B cell (primary cell): ENCODE measurements at regions not wholly inside any gene's neighbourhood (a gene's known extent, or its start where the extent isn't known, plus 50 kb on each side); places are given as distances from the start of the nearest gene placed in this dataset.

Experiments used
- ATAC-seq: fragments of 200-7000 bp; cut with Tn5 transposase; one replicate; pipeline ENCODE4 v1.10.0; 2021; ENCODE audit warnings: low read depth, mild to moderate bottlenecking, moderate number of reproducible peaks, moderate library complexity
- CTCF ChIA-PET: fragments of 350-600 bp; sonication (Branson Sonifier 250); formaldehyde crosslinking; loops from one replicate; lab custom pipeline; 2021; ENCODE audit warnings: antibody characterized with exemption, inconsistent platforms; lab: Charles Lee
- POLR2A ChIA-PET: fragments of 350-600 bp; sonication (Branson Sonifier 250); formaldehyde crosslinking; loops from one replicate; lab custom pipeline; 2021; ENCODE audit warnings: antibody characterized with exemption; lab: Charles Lee
- DNase-seq: peaks from one replicate; pipeline ENCODE4 v3.0.0; 2013
- H2AFZ ChIP-seq: 2 replicates; pipeline ENCODE4 v1.6.1; 2012; ENCODE audit warnings: mild to moderate bottlenecking, low read depth, low read length; ENCODE audit not compliant: insufficient read depth, poor library complexity, severe bottlenecking
- H3K27ac ChIP-seq, 2 donors: 1 replicate in 1 of 2; 2 replicates in 1 of 2; pipeline ENCODE4 v1.5.1; 2012 to 2013; ENCODE audit warnings: low read length in 2 of 2, mild to moderate bottlenecking in 2 of 2, moderate library complexity in 1 of 2
- H3K27me3 ChIP-seq, 4 experiments: fragments of 200-600 bp in 1 of 4; sonication (generic) in 1 of 4; replicated peaks in 1 of 4; 1 replicate in 2 of 4; 2 replicates in 2 of 4; pipeline versions ENCODE4 v1.6.1 to v1.7.0; 2013 to 2016; ENCODE audit warnings: low read length in 3 of 4, mild to moderate bottlenecking in 2 of 4, mixed read lengths in 1 of 4, moderate library complexity in 1 of 4; ENCODE audit not compliant: insufficient read depth in 4 of 4, control insufficient read depth in 3 of 4; ENCODE audit errors: control extremely low read depth in 1 of 4
- H3K36me3 ChIP-seq, 2 experiments: replicated peaks in 1 of 2; 1 replicate in 1 of 2; 2 replicates in 1 of 2; pipeline versions ENCODE4 v1.6.1 to v1.7.1; 2013; ENCODE audit warnings: low read length in 1 of 2; ENCODE audit not compliant: insufficient read depth in 2 of 2, control insufficient read depth in 1 of 2; ENCODE audit errors: control extremely low read depth in 1 of 2, extremely low read depth in 1 of 2
- H3K4me1 ChIP-seq, 2 donors: fragments of 200-600 bp in 1 of 2; sonication (generic) in 1 of 2; 1 replicate in 1 of 2; 2 replicates in 1 of 2; pipeline versions ENCODE4 v1.5.1 to v1.6.1; 2013 to 2017; ENCODE audit warnings: low read length in 2 of 2; ENCODE audit not compliant: control insufficient read depth in 2 of 2, insufficient read depth in 2 of 2
- H3K4me2 ChIP-seq: replicated peaks from 2 replicates; pipeline ENCODE3; 2012; ENCODE audit warnings: mild to moderate bottlenecking, low read depth, low read length; ENCODE audit not compliant: poor library complexity, severe bottlenecking
- H3K4me3 ChIP-seq, 5 experiments: fragments of 200-600 bp in 1 of 5; sonication (generic) in 1 of 5; 1 replicate in 3 of 5; 2 replicates in 2 of 5; pipeline versions ENCODE4 v1.5.1 to v1.7.0; 2011 to 2016; ENCODE audit warnings: low read length in 4 of 5, mild to moderate bottlenecking in 4 of 5, low read depth in 2 of 5, control low read depth in 1 of 5, moderate library complexity in 1 of 5; ENCODE audit not compliant: insufficient read depth in 1 of 5; ENCODE audit errors: control extremely low read depth in 1 of 5, extremely low read depth in 1 of 5
- H3K79me2 ChIP-seq: fragments of 200-600 bp; sonication (generic); one replicate; pipeline ENCODE4 v1.6.0; 2016; ENCODE audit warnings: low read length; ENCODE audit not compliant: control insufficient read depth, insufficient read depth
- H3K9ac ChIP-seq: fragments of 200-600 bp; sonication (generic); 2 replicates; pipeline ENCODE4 v1.6.1; 2017; ENCODE audit warnings: mild to moderate bottlenecking, low read length, moderate library complexity
- H3K9me3 ChIP-seq, 3 donors: one replicate each; pipeline versions ENCODE4 v1.6.1 to v1.7.1; 2013; ENCODE audit warnings: low read length in 2 of 3; ENCODE audit not compliant: control insufficient read depth in 2 of 3, insufficient read depth in 1 of 3; ENCODE audit errors: control extremely low read depth in 1 of 3
- H4K20me1 ChIP-seq: 2 replicates; pipeline ENCODE4 v1.6.0; 2012; ENCODE audit warnings: mild to moderate bottlenecking, low read length; ENCODE audit not compliant: insufficient read depth, control insufficient read depth, poor library complexity, severe bottlenecking
- H3K27ac Mint-ChIP-seq: one replicate; pipeline ENCODE4 v1.8.0; 2021; ENCODE audit warnings: mixed read lengths
- H3K27me3 Mint-ChIP-seq: one replicate; pipeline ENCODE4 v1.8.0; 2021; ENCODE audit warnings: mixed read lengths
- H3K4me1 Mint-ChIP-seq: one replicate; pipeline ENCODE4 v1.8.0; 2021; ENCODE audit warnings: mixed read lengths
- H3K4me3 Mint-ChIP-seq: one replicate; pipeline ENCODE4 v1.8.0; 2021; ENCODE audit warnings: mixed read lengths
- H3K9me3 Mint-ChIP-seq: one replicate; pipeline ENCODE4 v1.8.0; 2022; ENCODE audit warnings: mixed read lengths; ENCODE audit not compliant: insufficient read depth
- CTCF ChIP-seq: fragments of 200-600 bp; IDR thresholded peaks from one replicate; pipeline ENCODE4 v1.8.0; 2022; ENCODE audit warnings: antibody characterized with exemption, mild to moderate bottlenecking
- EZH2 ChIP-seq: IDR thresholded peaks from 2 replicates; pipeline ENCODE4 v1.6.1; 2012; ENCODE audit warnings: borderline replicate concordance, low read depth, mild to moderate bottlenecking, moderate library complexity, low read length; ENCODE audit not compliant: insufficient read depth, poor library complexity, severe bottlenecking
- WGBS: methylation state at CpG from one replicate; pipeline ENCODE4 v1.1.5; 2013; ENCODE audit warnings: missing lambda C conversion rate; ENCODE audit not compliant: insufficient coverage; 5-methylcytosine and 5-hydroxymethylcytosine counted together
- intact Hi-C: fragments of 100-400 bp; cut with micrococcal nuclease; formaldehyde crosslinking; loops from one replicate; pipeline ENCODE4 v1.10.0; 2022

GRCh38 chr5:174618589-174618988 lies 105.8 kb upstream of the MSX2 start:
- ChIA-PET CTCF (no interaction called here), POLR2A (no interaction called here)
- intact Hi-C loops: no loop called here
- Mint-ChIP-seq H3K9me3 (no peaks in the 10 kb centered on the region), H3K4me3 (no peak overlapping the region), H3K27ac (no peak overlapping the region), H3K4me1 (no peaks in the 10 kb centered on the region), H3K27me3 (peaks cover 4% of the 10 kb centered on the region)
- DNase-seq (no peak), ATAC-seq (no peak)
- no peak overlapping the region for H3K9ac ChIP-seq
- 70% methylated on average over 2 of the region's 4 CpGs for WGBS
- no peaks in the 10 kb centered on the region for H3K36me3 ChIP-seq
- no peak overlapping the region for H3K4me2 ChIP-seq
- no peak overlapping the region for H3K27ac ChIP-seq
- no peaks in the 10 kb centered on the region for H4K20me1 ChIP-seq
- H3K79me2 ChIP-seq: no peaks in the 10 kb centered on the region
- H3K9me3 ChIP-seq: peaks cover 0 to 13% (median 0%) of the 10 kb centered on the region in 3 donors
- no peaks in the 10 kb centered on the region for H3K27me3 ChIP-seq
- TF ChIP-seq CTCF: no peak
- TF ChIP-seq EZH2: no peak
- H3K4me1 ChIP-seq: no peaks in the 10 kb centered on the region
- no peak overlapping the region for H2AFZ ChIP-seq
- H3K4me3 ChIP-seq: no peak overlapping the region

- Histone ChIP-seq H3K4me3 (no peak overlapping the region), H3K79me2 (no peaks in the 10 kb centered on the region), H3K4me1 (no peaks in the 10 kb centered on the region), H2AFZ (no peak overlapping the region), H3K4me2 (no peak overlapping the region), H3K27ac (no peak overlapping the region), H3K27me3 (no peaks in the 10 kb centered on the region), H3K9ac (no peak overlapping the region), H4K20me1 (no peaks in the 10 kb centered on the region), H3K9me3 (peaks cover 0 to 4% (median 0%) of the 10 kb centered on the region in 3 donors), H3K36me3 (no peaks in the 10 kb centered on the region)
- 98% methylated on average over 3 of the region's 4 CpGs for WGBS
- Mint-ChIP-seq H3K27ac (no peak overlapping the region), H3K9me3 (no peaks in the 10 kb centered on the region), H3K4me3 (no peak overlapping the region), H3K4me1 (no peaks in the 10 kb centered on the region), H3K27me3 (peaks cover 4% of the 10 kb centered on the region)
- CTCF ChIA-PET: no interaction called here
- TF ChIP-seq CTCF: no peak
- no peak for TF ChIP-seq EZH2
- ATAC-seq: no peak
- POLR2A ChIA-PET: no interaction called here
- intact Hi-C loops: no loop called here
- no peak for DNase-seq
Measured at GRCh38 chr5:174622067-174622466, 102.3 kb upstream of the MSX2 start.
